GM21576 (cell line): ENCODE measurements at regions not wholly inside any gene's neighbourhood (a gene's known extent, or its start where the extent isn't known, plus 50 kb on each side); places are given as distances from the start of the nearest gene placed in this dataset.

Source experiments
- ATAC-seq: cut with Tn5 transposase; IDR thresholded peaks from one replicate; pipeline ENCODE4 v1.9.1; 2021; ENCODE audit warnings: mild to moderate bottlenecking, moderate library complexity; ENCODE audit not compliant: unreplicated experiment

DNA sequence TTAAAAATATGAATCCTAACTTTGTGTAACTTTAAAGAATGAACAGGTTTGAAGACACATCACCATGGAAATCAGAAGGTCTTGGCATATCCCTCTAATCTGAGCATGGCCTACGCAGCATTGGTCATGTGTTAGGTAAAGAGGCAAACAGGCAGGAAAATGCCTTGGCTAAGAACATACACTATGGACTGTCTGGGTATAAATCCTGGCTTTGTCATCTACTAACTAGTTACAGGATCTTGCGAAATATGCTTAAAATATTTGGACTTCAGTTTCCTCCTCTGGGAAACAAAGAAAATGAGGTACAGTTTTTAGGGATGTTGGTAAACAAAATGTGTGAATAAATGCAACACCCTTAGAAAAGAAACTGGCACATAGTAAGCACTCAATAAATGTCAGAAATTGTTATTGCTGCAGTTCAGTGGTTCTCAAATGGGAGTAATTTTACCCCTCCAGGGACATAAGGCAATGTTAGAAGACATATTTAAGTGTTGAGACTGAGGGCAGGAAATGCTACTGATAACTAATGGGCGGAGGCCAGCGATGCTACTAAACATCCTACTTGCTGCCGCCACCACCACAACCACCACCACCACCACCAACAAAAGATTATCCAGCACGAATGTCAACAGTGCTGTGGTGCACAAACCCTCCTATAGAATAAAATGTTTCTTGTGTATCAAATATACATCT is 770.8 kb upstream of the SOX9 start:
- no peak for ATAC-seq

GRCh38 chr17:71360301-71360700 is 760.5 kb upstream of the SOX9 start:
- ATAC-seq, result no peak

GRCh38 chr17:71361656-71362450 is 759.0 kb upstream of the SOX9 start:
- no peak for ATAC-seq

DNA sequence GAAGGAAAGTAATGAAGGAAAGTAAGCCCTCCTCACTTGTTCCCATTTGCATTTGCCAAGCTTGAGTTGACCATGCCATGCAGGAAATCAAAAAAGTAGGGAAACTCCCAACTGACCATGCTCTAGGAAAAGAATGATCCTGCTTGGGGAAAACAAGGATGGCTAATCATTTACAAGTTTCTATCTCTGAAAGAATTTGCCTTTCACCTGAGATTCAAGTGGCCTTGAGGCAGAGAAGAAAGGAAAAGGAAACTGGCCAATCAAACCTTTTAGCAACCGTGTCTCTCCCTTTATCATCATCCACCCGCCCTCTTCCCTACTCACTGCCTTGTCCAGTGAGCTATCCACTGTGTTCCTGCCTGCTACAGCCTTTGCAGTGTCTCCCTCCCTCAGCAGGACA is 757.2 kb upstream of the SOX9 start:
- ATAC-seq, result no peak

GRCh38 chr17:71371809-71372208 is 749.0 kb upstream of the SOX9 start:
- no peak for ATAC-seq

DNA sequence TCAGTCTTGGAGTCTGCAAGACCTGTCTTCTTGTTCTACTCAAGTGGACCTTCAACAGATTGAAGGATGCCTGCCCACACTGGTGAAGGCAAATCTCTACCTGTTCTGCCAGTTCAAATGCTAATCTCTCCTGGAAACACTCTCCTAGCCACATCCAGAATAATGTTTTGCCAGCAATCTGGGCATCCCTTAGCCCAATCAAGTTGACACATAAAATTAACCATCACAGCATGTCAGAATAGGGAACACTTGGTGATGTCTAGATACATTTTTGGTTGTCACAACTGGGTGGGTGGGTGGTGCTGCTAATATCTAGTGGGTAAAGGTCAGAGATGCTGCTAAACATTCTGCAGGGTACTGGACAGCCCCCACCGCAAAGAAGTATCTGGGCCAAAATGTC is 744.9 kb upstream of the SOX9 start:
- no peak for ATAC-seq

DNA sequence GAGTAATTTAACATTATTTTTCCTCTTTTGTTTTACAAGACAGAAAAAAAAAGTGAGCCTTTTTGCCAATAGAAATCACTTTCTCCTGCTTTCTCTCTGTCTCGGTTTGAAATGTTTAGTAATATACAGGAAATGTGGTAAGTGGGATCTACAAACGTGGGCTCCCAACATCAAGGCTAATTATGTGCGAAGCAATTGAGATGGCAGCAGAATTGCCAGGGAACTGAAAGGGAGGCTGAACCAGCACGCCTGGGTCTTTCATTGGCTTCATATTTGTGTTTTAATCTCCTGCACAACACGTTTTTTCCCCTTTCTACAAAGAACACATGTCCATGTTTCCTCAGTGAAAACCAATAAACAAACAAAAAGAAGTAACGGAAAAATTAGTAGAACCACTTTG is 743.9 kb upstream of the SOX9 start:
- ATAC-seq, result no peak

DNA sequence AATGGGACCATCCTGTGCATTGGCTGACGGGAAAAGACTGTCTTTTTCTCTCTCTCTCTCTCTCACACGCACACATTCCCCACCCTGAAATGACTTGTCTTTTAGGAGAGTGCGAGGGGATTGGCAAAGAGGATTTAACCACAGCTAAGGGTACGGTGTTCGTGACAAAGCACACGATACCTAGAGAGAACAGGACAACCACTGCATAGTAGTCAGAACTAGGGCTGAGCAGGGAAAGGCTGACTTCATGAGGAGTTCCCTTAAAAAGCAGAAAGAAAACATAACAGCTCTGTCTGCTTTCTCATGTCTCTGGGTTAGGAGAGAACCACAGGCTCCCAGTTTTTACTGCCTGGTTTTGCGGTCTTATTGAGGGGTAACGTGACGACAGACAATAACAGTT is 742.8 kb upstream of the SOX9 start:
- ATAC-seq, result no peak

- no peak for ATAC-seq
These were observed 742.1 kb upstream of the SOX9 start for GRCh38 chr17:71378741-71379140.

GRCh38 chr17:71379512-71379911 is 741.3 kb upstream of the SOX9 start:
- no peak for ATAC-seq

GRCh38 chr17:71380535-71380934 is 740.3 kb upstream of the SOX9 start:
- no peak for ATAC-seq

DNA sequence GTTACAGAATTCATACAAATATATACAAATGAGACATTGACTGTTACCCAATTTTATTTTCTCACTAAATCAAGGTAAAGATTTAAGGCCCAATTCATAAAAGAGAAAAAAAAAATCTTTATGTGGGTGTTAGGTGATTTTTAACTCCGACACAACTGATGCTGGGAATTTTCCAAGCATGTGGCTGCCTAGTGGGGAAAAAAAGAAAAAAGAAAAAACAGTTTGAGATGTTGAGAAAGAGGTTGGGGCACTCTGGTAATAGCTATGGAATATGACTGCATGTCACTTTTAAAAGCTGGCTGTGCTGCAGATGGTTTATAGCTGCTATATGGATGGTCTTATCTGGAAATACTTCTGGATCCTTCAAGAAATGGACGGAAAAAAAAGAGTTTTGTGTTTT is 739.9 kb upstream of the SOX9 start:
- ATAC-seq, result no peak

DNA sequence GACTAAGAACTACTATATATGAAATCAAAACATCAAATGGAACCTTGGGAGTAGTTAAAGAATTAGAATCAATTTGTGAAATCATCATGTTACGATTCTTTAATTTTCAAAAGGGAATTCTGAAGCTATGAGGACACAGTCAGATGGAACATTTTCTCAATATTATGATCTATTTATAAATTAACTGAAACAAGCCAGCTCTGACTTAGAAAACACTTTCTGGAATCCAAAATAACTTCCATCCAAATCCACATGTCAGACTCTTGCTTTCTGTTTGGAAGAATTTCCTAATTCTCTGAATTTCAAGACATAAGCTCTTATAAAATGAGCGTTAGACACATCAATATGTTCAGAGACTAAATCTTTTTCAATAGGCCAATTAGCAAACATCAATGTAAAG is 737.7 kb upstream of the SOX9 start:
- no peak for ATAC-seq

DNA sequence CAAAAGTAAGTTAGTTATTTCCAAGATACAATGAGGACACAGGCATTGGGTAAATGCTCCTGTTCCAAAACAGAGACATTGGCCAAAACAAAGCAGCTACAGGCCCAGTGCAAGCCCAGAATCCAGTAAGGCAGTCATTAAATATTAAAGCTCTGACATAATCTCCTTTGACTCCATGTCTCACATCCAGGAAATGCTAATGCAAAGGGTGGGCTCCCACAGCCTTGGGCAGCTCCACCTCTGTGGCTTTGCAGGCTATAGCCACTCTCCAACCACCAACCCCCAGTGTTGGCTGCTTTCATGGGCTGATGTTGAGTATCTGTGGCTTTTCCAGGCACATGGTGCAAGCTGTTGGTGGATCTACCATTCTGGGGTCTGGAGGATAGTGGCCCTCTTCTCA is 733.4 kb upstream of the SOX9 start:
- no peak for ATAC-seq

DNA sequence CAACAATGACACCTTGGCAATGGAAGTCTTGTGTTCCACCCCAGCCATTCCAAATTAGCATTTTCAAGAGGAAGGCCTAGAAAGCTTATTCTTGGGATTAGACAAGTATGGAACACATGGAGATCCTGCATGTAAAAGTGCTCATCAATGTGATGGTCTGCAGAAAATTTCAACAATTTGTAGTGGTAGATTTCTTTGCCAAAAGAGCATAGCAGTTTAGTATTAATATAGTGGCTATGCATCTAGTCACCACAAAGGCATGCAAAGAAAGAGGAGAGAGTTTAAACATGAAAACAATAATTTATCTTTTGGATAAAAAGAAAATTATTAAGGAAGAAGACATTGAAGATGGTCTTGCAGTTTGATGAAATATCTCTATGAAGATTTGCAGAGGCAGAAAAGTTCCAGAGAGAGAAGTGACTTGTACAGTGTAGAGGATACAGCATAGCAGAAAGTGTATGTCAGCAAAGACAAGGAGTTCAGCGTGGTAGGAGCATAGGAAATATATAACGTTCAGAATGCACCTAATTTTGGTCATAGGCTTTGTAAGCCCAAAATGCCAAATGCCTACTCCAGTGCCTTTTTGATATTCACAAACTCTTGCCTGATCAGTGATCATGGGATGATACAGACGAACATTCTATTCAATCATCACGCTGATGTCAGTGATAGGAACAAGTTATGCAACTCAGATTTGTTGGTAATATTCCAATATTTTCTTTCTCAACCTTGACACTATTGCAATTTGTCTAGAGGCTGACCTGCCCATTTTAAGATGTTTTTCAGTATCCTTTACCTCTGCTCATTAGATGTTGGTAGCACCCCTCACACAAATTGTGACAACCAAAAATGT is 727.9 kb upstream of the SOX9 start:
- no peak for ATAC-seq

DNA sequence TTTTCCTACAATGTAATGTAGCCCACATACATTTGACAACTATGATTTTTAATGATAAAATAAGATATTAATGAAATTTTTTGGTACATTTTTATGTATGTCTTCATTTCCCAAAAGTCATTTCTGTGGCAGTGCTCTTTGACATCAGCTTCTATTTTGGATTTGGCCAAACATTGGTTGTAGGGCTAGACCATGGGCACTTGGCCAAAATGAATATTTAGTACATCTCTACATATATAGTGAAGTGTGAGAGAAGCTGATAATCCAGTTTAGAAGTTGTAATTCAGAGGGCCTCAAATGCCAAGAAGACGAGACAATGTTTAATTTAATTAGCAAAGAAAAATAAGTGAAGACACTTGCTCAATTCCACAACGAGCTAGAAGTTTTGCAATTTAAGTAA is 724.9 kb upstream of the SOX9 start:
- ATAC-seq, result no peak

GRCh38 chr17:71396711-71397110 is 724.1 kb upstream of the SOX9 start:
- no peak for ATAC-seq

DNA sequence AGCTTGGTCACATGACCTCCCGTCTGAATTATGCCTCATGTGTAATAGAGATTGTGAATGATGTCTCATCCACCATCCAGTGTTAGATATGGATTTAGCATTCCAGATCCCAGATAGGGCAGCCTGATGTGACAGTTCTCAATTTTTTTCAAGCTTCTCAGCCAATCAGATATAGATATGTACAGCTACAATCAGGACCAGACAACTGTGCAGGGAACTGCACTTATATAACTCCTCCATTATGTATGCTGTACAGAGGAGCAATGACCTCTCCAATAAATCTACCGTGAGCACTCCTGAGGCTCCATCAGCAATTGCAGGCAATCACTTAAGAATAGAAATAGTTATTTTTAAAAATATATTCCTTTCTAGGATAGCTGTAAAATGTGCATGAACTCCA is 722.8 kb upstream of the SOX9 start:
- no peak for ATAC-seq

- no peak for ATAC-seq
These were observed 722.0 kb upstream of the SOX9 start for GRCh38 chr17:71398800-71399219.

- no peak for ATAC-seq
These were observed 721.6 kb upstream of the SOX9 start for GRCh38 chr17:71399221-71399620.

GRCh38 chr17:71399649-71400048 is 721.2 kb upstream of the SOX9 start:
- no peak for ATAC-seq

DNA sequence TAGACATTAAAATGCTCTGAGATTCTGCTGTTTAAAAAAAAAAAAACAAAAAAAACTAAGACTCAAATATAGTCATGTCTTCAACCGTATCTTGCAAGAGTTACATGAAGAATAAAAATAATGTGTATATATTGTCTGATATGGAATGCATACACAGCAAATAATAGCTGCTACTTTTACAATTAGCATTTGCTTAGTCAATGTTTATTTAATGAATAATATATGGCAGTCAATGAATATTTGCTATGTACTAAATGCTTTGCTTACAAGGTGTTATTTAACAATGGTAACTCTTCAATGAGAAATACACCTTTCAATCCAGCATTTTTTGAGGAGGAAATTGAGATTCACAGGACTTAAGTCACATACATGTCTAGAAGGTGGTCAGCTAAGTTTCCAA is 718.8 kb upstream of the SOX9 start:
- ATAC-seq, result no peak
